OCI-LY3 (cell line): ENCODE measurements at regions not wholly inside any gene's neighbourhood (a gene's known extent, or its start where the extent isn't known, plus 50 kb on each side); places are given as distances from the start of the nearest gene placed in this dataset.

ENCODE experiments used
- H2AFZ ChIP-seq: fragments of 200-600, 300-600 bp; shearing (Covaris generic); 2 replicates; pipeline ENCODE4 v1.6.0; 2014; ENCODE audit warnings: antibody characterized with exemption, low read depth, low read length
- H3K27ac ChIP-seq: fragments of 200-600, 300-600 bp; sonication (generic); 2 replicates; pipeline ENCODE4 v1.5.1; 2014; ENCODE audit warnings: mild to moderate bottlenecking, low read length, moderate library complexity, mixed read lengths
- H3K27me3 ChIP-seq: fragments of 200-600, 300-600 bp; sonication (generic); 2 replicates; pipeline ENCODE4 v1.6.1; 2014; ENCODE audit warnings: low read depth, low read length, mixed read lengths
- H3K36me3 ChIP-seq: fragments of 200-600, 300-600 bp; sonication (generic); replicated peaks from 2 replicates; pipeline ENCODE3; 2014; ENCODE audit warnings: low read depth, low read length, mixed read lengths
- H3K4me1 ChIP-seq: fragments of 300-600, 200-600 bp; sonication (generic); 2 replicates; pipeline ENCODE4 v1.6.1; 2014; ENCODE audit warnings: low read length, mixed read lengths
- H3K4me2 ChIP-seq: fragments of 200-600, 300-600 bp; sonication (generic); 2 replicates; pipeline ENCODE4 v1.6.1; 2014; ENCODE audit warnings: low read length, mixed read lengths
- H3K4me3 ChIP-seq: fragments of 300-600, 200-600 bp; sonication (generic); 2 replicates; pipeline ENCODE4 v1.5.1; 2014; ENCODE audit warnings: antibody characterized with exemption, mild to moderate bottlenecking, low read length, moderate library complexity
- H3K79me2 ChIP-seq: fragments of 300-600, 200-600 bp; shearing (Covaris generic); 2 replicates; pipeline ENCODE4 v1.6.1; 2014; ENCODE audit warnings: mild to moderate bottlenecking, low read length, mixed read lengths
- H3K9ac ChIP-seq: fragments of 300-600, 200-600 bp; shearing (Covaris generic); 2 replicates; pipeline ENCODE4 v1.6.0; 2014; ENCODE audit warnings: mild to moderate bottlenecking, low read length, moderate library complexity
- H3K9me3 ChIP-seq: fragments of 200-600, 300-600 bp; shearing (Covaris generic); 2 replicates; pipeline ENCODE4 v1.6.1; 2014; ENCODE audit warnings: low read length, mixed read lengths; ENCODE audit not compliant: insufficient read depth
- H4K20me1 ChIP-seq: fragments of 200-600, 300-600 bp; sonication (generic); 2 replicates; pipeline ENCODE4 v1.6.1; 2016; ENCODE audit warnings: low read length, mixed read lengths; ENCODE audit not compliant: insufficient read depth
- CTCF ChIP-seq: fragments of 200-600, 300-600 bp; sonication (generic); IDR thresholded peaks from 2 replicates; pipeline ENCODE4 v1.5.1; 2014; ENCODE audit warnings: antibody characterized with exemption, low read length, low read depth
- EZH2phosphoT487 ChIP-seq: fragments of 200-600 bp; shearing (Covaris generic); IDR thresholded peaks from 2 replicates; pipeline ENCODE4 v1.6.1; 2018; ENCODE audit warnings: antibody characterized with exemption, mixed run types, low read depth

GRCh38 chr2:118171546-118171945, 83.3 kb downstream of the INSIG2 start:
- H2AFZ ChIP-seq: no peak overlapping the region
- no peak overlapping the region for H3K27ac ChIP-seq
- no peak overlapping the region for H3K4me3 ChIP-seq
- H3K4me2 ChIP-seq: no peak overlapping the region
- TF ChIP-seq CTCF (no peak), EZH2phosphoT487 (no peak)
- H3K9me3 ChIP-seq: no peaks in the 10 kb centered on the region
- H3K36me3 ChIP-seq: no peaks in the 10 kb centered on the region
- H4K20me1 ChIP-seq: no peaks in the 10 kb centered on the region
- no peaks in the 10 kb centered on the region for H3K4me1 ChIP-seq
- H3K27me3 ChIP-seq: no peaks in the 10 kb centered on the region
- no peak overlapping the region for H3K9ac ChIP-seq
- H3K79me2 ChIP-seq: no peaks in the 10 kb centered on the region

DNA sequence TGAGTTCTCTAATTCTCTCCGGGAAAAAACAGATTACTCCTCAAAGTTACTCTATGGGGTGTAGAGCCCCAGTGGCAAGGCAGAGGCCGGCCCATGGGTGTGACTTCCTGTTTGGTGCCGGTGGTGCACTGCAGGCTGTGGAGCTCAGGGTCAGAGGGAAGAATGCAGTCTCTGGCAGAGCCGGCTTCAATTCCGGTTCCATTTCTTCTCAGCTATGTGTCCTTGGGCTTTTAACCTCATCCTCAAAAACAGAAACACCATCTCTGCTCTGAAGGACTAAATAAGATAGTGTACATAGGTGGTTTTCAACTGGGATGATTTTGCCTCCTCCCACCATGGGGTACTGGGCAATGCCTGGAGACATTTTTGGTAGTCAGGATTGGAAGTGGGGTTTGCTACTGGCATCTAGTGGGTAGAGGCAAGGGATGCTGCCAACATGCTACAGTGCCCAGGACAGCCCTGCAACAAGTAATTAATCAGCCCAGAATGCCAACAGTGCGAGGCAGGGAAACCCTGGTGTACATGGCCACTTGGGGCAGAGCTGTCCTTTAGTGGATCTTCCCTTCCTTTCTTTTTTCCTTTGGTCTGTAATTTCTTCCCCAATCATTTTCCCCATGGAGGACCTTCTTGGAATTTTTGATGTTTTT, 81.2 kb downstream of the INSIG2 start:
- Histone ChIP-seq H3K9ac (no peak overlapping the region), H3K4me1 (no peaks in the 10 kb centered on the region), H3K79me2 (no peaks in the 10 kb centered on the region), H4K20me1 (no peaks in the 10 kb centered on the region), H2AFZ (no peak overlapping the region; the same call in 1 of the 2 replicates), H3K27ac (no peak overlapping the region), H3K4me2 (no peak overlapping the region), H3K27me3 (no peaks in the 10 kb centered on the region), H3K4me3 (no peak overlapping the region), H3K9me3 (no peaks in the 10 kb centered on the region), H3K36me3 (no peaks in the 10 kb centered on the region)
- no peak for TF ChIP-seq CTCF
- no peak for TF ChIP-seq EZH2phosphoT487

DNA sequence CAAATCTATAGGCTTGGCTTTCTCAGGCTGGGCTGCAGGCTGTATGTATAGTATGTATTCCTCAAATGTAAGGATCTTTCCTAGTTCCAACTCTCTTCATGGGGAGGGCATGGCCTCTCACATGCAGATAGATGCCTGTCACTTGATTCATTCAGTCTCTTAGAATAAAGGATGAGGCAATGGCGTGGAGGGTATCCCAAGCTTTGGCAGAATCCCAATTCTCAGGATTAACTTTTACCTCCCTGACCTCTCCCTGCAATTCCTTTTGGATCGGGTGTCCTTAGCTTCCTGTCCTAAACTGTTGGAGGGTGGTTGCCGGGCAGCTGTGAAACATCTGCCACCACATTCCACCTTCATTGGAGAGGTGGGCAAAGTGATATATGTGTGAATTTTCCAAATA, 80.3 kb downstream of the INSIG2 start:
- no peaks in the 10 kb centered on the region for H3K9me3 ChIP-seq
- TF ChIP-seq EZH2phosphoT487: no peak
- no peak for TF ChIP-seq CTCF
- H3K27me3 ChIP-seq: no peaks in the 10 kb centered on the region
- no peak overlapping the region for H2AFZ ChIP-seq
- H4K20me1 ChIP-seq: no peaks in the 10 kb centered on the region
- H3K27ac ChIP-seq: no peak overlapping the region
- no peak overlapping the region for H3K4me3 ChIP-seq
- H3K4me1 ChIP-seq: no peaks in the 10 kb centered on the region
- no peak overlapping the region for H3K9ac ChIP-seq
- no peaks in the 10 kb centered on the region for H3K79me2 ChIP-seq
- H3K4me2 ChIP-seq: no peak overlapping the region
- no peaks in the 10 kb centered on the region for H3K36me3 ChIP-seq

DNA sequence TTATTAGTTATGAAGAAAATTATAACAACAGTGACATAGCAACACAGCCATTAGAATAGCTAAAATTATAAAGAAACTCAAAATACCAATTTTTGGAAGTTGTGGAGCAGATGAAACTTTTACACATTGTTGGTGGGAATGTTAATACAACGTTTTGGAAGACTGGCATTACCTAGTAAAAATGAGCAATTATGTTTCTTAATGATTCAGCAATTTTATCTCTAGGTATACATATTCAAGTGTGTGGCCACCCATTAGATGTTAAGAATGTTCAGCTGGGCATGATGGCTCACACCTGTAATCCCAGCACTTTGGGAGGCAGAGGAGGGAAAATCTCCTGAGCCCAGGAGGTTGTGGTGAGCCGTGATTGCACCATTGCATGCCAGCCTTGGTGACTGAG, 78.8 kb downstream of the INSIG2 start:
- no peaks in the 10 kb centered on the region for H3K9me3 ChIP-seq
- H3K4me2 ChIP-seq: no peak overlapping the region

More for the DNA sequence above, 78.8 kb downstream of the INSIG2 start:
- no peaks in the 10 kb centered on the region for H3K27me3 ChIP-seq
- no peak overlapping the region for H3K9ac ChIP-seq
- no peaks in the 10 kb centered on the region for H3K79me2 ChIP-seq
- no peak overlapping the region for H3K4me3 ChIP-seq
- TF ChIP-seq CTCF: no peak
- TF ChIP-seq EZH2phosphoT487: no peak
- H3K36me3 ChIP-seq: peaks cover 2% of the 10 kb centered on the region
- H3K27ac ChIP-seq: no peak overlapping the region
- H3K4me1 ChIP-seq: no peaks in the 10 kb centered on the region
- H4K20me1 ChIP-seq: no peaks in the 10 kb centered on the region
- H2AFZ ChIP-seq: no peak overlapping the region
